ENCODE measurements at regions not wholly inside any gene's neighbourhood (a gene's known extent, or its start where the extent isn't known, plus 50 kb on each side); places are given as distances from the start of the nearest gene placed in this dataset.

DNA sequence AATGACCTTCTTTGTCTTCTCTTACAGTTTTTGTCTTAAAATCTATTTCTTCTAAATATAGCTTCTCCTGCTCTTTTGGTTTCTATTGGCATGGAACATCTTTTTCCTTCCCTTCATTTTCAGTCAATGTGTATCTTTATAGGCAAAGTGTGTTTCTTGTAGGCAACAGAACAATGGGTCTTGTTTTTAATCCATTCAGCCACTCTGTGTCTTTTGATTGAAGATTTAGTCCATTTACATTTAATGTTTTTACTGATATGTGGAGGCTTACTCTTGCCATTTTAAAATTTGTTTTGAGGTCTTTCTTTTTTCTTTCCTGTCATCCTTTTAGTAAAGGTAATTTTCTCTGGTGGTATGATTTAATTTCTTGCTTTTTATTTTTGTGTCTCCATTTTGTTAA, 271.2 kb upstream of the ZP4 start:
- H3K4me3 Mint-ChIP-seq (ENCODE audit: low read depth), result no peak overlapping the region
- H3K27ac Mint-ChIP-seq, result no peak overlapping the region
- H3K36me3 Mint-ChIP-seq (ENCODE audit: insufficient read depth), result no peaks in the 10 kb centered on the region
- peaks cover 36% of the 10 kb centered on the region for H3K9me3 Mint-ChIP-seq (ENCODE audit: low read depth)
- no peaks in the 10 kb centered on the region for H3K4me1 Mint-ChIP-seq (ENCODE audit: low read depth)
- no peaks in the 10 kb centered on the region for H3K27me3 Mint-ChIP-seq
- TF ChIP-seq, protein P1, sequence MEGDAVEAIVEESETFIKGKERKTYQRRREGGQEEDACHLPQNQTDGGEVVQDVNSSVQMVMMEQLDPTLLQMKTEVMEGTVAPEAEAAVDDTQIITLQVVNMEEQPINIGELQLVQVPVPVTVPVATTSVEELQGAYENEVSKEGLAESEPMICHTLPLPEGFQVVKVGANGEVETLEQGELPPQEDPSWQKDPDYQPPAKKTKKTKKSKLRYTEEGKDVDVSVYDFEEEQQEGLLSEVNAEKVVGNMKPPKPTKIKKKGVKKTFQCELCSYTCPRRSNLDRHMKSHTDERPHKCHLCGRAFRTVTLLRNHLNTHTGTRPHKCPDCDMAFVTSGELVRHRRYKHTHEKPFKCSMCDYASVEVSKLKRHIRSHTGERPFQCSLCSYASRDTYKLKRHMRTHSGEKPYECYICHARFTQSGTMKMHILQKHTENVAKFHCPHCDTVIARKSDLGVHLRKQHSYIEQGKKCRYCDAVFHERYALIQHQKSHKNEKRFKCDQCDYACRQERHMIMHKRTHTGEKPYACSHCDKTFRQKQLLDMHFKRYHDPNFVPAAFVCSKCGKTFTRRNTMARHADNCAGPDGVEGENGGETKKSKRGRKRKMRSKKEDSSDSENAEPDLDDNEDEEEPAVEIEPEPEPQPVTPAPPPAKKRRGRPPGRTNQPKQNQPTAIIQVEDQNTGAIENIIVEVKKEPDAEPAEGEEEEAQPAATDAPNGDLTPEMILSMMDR (IDR thresholded peaks at IDR 0.05; ENCODE audit: unreplicated experiment), result no peak
- DNase-seq (ENCODE audit: low spot score, unreplicated experiment), result no peak

DNA sequence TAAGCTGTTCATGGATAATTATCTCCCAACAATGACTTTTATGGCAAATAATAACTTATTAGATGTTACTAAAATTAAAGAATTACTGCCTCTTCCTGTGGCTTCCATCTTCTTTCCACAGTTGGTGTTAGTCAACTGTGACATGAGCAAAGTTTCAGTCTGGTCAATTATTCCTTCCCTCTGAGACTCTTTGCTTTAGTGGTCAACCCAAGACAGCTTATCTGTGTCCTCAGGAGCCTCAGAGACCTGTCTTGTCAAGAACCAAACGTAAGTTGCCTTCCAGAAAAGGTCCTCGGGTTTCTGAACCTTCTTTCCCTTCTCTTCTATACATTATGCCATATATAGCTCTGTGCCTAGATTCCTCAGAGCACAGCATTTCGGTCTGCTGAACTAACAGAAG, 263.2 kb upstream of the ZP4 start:
- H3K9me3 Mint-ChIP-seq (ENCODE audit: low read depth), result peaks cover 6% of the 10 kb centered on the region
- DNase-seq (ENCODE audit: low spot score, unreplicated experiment), result no peak
- H3K27ac Mint-ChIP-seq, result no peak overlapping the region
- no peaks in the 10 kb centered on the region for H3K4me1 Mint-ChIP-seq (ENCODE audit: low read depth)
- H3K4me3 Mint-ChIP-seq (ENCODE audit: low read depth), result no peak overlapping the region
- TF ChIP-seq, protein P1 (IDR thresholded peaks at IDR 0.05; ENCODE audit: unreplicated experiment), result no peak
- H3K27me3 Mint-ChIP-seq, result no peaks in the 10 kb centered on the region
- no peaks in the 10 kb centered on the region for H3K36me3 Mint-ChIP-seq (ENCODE audit: insufficient read depth)

DNA sequence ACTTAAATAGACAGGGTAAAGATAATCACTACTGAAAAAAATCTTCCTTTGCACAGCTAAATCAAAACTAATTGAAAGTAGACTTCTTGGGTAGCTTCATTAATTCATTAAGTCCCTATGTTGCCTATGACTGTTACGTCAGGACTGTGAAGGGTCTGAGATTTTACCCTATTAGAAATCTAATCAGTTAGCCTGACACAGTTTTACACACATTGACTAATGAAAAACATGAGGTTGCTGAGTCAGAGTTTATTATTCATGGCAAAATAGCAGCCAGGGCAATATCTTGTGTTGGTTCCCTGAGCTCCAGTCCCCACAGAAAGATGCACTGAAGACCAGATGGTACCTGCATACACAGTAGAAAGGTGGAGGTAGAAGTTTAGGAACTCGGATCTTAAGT, 262.5 kb upstream of the ZP4 start:
- no peaks in the 10 kb centered on the region for H3K36me3 Mint-ChIP-seq (ENCODE audit: insufficient read depth)
- TF ChIP-seq, protein P1 (IDR thresholded peaks at IDR 0.05; ENCODE audit: unreplicated experiment), result no peak

DNA sequence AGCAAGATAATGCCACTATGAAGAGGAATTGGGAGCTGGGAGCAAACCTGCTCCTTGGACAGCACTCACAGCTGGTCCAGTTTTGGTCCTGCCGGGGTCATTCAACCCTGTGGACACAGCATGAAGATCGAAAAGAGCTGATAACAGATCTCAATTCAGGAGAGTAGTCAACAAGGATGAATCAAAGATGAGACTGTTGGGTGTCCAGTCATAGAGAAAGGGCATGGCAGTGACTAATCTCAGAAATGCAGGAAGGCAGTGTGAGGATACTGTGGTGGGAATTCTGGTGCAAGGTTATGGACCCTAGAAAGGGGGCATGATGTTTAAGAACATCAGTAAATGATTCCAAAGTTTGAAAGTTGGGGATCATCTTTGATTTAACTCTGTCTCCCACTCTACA, 261.4 kb upstream of the ZP4 start:
- no peak for DNase-seq (ENCODE audit: low spot score, unreplicated experiment)
- Mint-ChIP-seq H3K9me3 (ENCODE audit: low read depth) (no peaks in the 10 kb centered on the region), H3K4me1 (ENCODE audit: low read depth) (no peaks in the 10 kb centered on the region), H3K27me3 (no peaks in the 10 kb centered on the region), H3K4me3 (ENCODE audit: low read depth) (no peak overlapping the region), H3K27ac (no peak overlapping the region), H3K36me3 (ENCODE audit: insufficient read depth) (no peaks in the 10 kb centered on the region)
- TF ChIP-seq, protein P1 (IDR thresholded peaks at IDR 0.05; ENCODE audit: unreplicated experiment), result no peak

More for the DNA sequence above, 262.5 kb upstream of the ZP4 start:
- Mint-ChIP-seq H3K9me3 (ENCODE audit: low read depth) (no peaks in the 10 kb centered on the region), H3K4me3 (ENCODE audit: low read depth) (no peak overlapping the region), H3K27ac (no peak overlapping the region), H3K4me1 (ENCODE audit: low read depth) (no peaks in the 10 kb centered on the region), H3K27me3 (no peaks in the 10 kb centered on the region)
- DNase-seq (ENCODE audit: low spot score, unreplicated experiment), result no peak

DNA sequence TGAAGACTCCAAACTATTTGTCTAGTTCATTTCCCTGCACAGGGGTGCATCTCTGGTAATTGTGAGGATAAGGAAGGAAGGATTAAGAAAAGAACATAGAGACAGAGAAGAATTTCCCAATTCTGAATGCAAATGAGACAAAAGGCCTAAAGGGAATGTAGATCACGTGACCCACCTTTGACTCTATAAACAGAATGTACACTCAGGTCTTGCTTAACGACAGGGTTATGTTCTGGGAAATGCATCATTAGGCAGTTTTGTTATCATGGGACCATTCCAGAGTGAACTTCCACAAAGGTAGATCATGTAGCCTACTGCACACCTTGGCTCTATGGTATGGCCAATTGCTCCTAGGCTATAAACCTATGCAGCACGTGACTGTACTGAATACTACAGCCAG, 252.3 kb upstream of the ZP4 start:
- no peaks in the 10 kb centered on the region for H3K36me3 Mint-ChIP-seq (ENCODE audit: insufficient read depth)

More for the DNA sequence above, 252.3 kb upstream of the ZP4 start:
- TF ChIP-seq, protein P1 (IDR thresholded peaks at IDR 0.05; ENCODE audit: unreplicated experiment), result no peak
- no peak overlapping the region for H3K4me3 Mint-ChIP-seq (ENCODE audit: low read depth)
- H3K27me3 Mint-ChIP-seq, result no peaks in the 10 kb centered on the region
- H3K9me3 Mint-ChIP-seq (ENCODE audit: low read depth), result no peaks in the 10 kb centered on the region
- no peak for DNase-seq (ENCODE audit: low spot score, unreplicated experiment)
- H3K27ac Mint-ChIP-seq, result no peak overlapping the region
- peaks cover 1% of the 10 kb centered on the region for H3K4me1 Mint-ChIP-seq (ENCODE audit: low read depth)

Measured in progenitor cell of endocrine pancreas (in vitro differentiated cells).